ENCODE measurements at regions not wholly inside any gene's neighbourhood (a gene's known extent, or its start where the extent isn't known, plus 50 kb on each side); places are given as distances from the start of the nearest gene placed in this dataset.

GRCh38 chr4:27087306-27088045 lies 226.8 kb downstream of the STIM2 start:
- no peak for TF ChIP-seq CTCF (IDR thresholded peaks at IDR 0.05; ENCODE audit: insufficient read depth, low read depth, low read length, missing control alignments)
- DNase-seq (ENCODE audit: low read depth): peak; percentile 17
- H3K4me3 ChIP-seq (ENCODE audit: low read length): no peak overlapping the region

GRCh38 chr4:27088491-27088890 lies 227.8 kb downstream of the STIM2 start:
- DNase-seq (ENCODE audit: low read depth): no peak
- no peak overlapping the region for H3K4me3 ChIP-seq (ENCODE audit: low read length)
- TF ChIP-seq CTCF (IDR thresholded peaks at IDR 0.05; ENCODE audit: insufficient read depth, low read depth, low read length, missing control alignments): no peak

GRCh38 chr4:27089186-27089585 lies 228.5 kb downstream of the STIM2 start:
- DNase-seq (ENCODE audit: low read depth): no peak
- TF ChIP-seq CTCF (IDR thresholded peaks at IDR 0.05; ENCODE audit: insufficient read depth, low read depth, low read length, missing control alignments): no peak
- H3K4me3 ChIP-seq (ENCODE audit: low read length): no peak overlapping the region

- TF ChIP-seq CTCF (IDR thresholded peaks at IDR 0.05; ENCODE audit: insufficient read depth, low read depth, low read length, missing control alignments): no peak
- H3K4me3 ChIP-seq (ENCODE audit: low read length): no peak overlapping the region
- no peak for DNase-seq (ENCODE audit: low read depth)
Observed at GRCh38 chr4:27090406-27090805, 229.8 kb downstream of the STIM2 start.

GRCh38 chr4:27094224-27094623 lies 233.6 kb downstream of the STIM2 start:
- no peak for DNase-seq (ENCODE audit: low read depth)
- H3K4me3 ChIP-seq (ENCODE audit: low read length): no peak overlapping the region
- no peak for TF ChIP-seq CTCF (IDR thresholded peaks at IDR 0.05; ENCODE audit: insufficient read depth, low read depth, low read length, missing control alignments)

- no peak for TF ChIP-seq CTCF (IDR thresholded peaks at IDR 0.05; ENCODE audit: insufficient read depth, low read depth, low read length, missing control alignments)
- H3K4me3 ChIP-seq (ENCODE audit: low read length): no peak overlapping the region
- DNase-seq (ENCODE audit: low read depth): no peak
Observed at GRCh38 chr4:27094783-27095182, 234.1 kb downstream of the STIM2 start.
